Testis (tissue), 2 donors: ENCODE measurements at regions not wholly inside any gene's neighbourhood (a gene's known extent, or its start where the extent isn't known, plus 50 kb on each side); places are given as distances from the start of the nearest gene placed in this dataset.

ENCODE experiments used
- POLR2A ChIP-seq: fragments of 450-650 bp; IDR thresholded peaks from one replicate; pipeline ENCODE4 v1.6.1; 2017; ENCODE audit warnings: antibody characterized with exemption, mild to moderate bottlenecking, moderate library complexity
- TF ChIP-seq, protein P1 (sequence below), 3 experiments: fragments of 450-650 bp in 2 of 3; fragments of 200-600 bp in 1 of 3; sonication (generic) in 1 of 3; IDR thresholded peaks; one replicate each; pipeline ENCODE4 v1.5.1; 2016 to 2019; ENCODE audit warnings: antibody characterized with exemption in 3 of 3, mild to moderate bottlenecking in 2 of 3, moderate library complexity in 1 of 3

DNA sequence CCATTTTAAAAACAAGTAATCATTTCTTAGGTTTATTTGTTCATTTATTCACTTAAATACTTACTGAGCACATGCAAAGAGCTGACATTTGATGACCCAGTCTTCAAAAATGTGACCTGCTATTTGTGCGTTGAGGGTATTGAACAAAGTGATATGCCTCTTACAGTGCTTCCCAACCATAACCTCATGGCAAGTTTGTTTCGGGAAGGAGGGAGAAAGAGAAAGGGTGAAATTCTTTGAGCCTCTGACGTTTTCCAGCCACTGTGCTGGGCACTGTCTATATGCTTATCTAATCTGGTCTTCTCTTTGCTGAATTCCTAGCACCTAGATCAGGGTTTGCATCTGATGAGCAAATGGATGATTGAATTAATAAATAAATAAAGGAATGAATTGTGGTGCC is 479.1 kb downstream of the HAPSTR1 start:
- TF ChIP-seq, protein P1, sequence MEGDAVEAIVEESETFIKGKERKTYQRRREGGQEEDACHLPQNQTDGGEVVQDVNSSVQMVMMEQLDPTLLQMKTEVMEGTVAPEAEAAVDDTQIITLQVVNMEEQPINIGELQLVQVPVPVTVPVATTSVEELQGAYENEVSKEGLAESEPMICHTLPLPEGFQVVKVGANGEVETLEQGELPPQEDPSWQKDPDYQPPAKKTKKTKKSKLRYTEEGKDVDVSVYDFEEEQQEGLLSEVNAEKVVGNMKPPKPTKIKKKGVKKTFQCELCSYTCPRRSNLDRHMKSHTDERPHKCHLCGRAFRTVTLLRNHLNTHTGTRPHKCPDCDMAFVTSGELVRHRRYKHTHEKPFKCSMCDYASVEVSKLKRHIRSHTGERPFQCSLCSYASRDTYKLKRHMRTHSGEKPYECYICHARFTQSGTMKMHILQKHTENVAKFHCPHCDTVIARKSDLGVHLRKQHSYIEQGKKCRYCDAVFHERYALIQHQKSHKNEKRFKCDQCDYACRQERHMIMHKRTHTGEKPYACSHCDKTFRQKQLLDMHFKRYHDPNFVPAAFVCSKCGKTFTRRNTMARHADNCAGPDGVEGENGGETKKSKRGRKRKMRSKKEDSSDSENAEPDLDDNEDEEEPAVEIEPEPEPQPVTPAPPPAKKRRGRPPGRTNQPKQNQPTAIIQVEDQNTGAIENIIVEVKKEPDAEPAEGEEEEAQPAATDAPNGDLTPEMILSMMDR (IDR thresholded peaks at IDR 0.05) = no peak
- no peak for TF ChIP-seq POLR2A
